DND-41 (cell line): ENCODE measurements at regions not wholly inside any gene's neighbourhood (a gene's known extent, or its start where the extent isn't known, plus 50 kb on each side); places are given as distances from the start of the nearest gene placed in this dataset.

Source experiments
- ATAC-seq: fragments of 200-7000 bp; cut with Tn5 transposase; 3 replicates; pipeline ENCODE4 v1.9.1; 2021; ENCODE audit warnings: low read depth; ENCODE audit not compliant: insufficient read depth
- DNase-seq: peaks from one replicate; pipeline ENCODE4 v3.0.0-alpha.2; 2020
- H2AFZ ChIP-seq: 2 replicates; pipeline ENCODE4 v1.6.0; 2012; ENCODE audit warnings: low read depth, low read length
- H3K27ac ChIP-seq: 2 replicates; pipeline ENCODE4 v1.5.1; 2012; ENCODE audit warnings: low read length, inconsistent platforms
- H3K27me3 ChIP-seq: fragments of 200-600 bp; sonication (generic); 2 replicates; pipeline ENCODE4 v1.6.0; 2012; ENCODE audit warnings: low read length, mild to moderate bottlenecking, inconsistent platforms; ENCODE audit not compliant: insufficient read depth, poor library complexity
- H3K36me3 ChIP-seq: 2 replicates; pipeline ENCODE4 v1.5.1; 2012; ENCODE audit warnings: low read length, inconsistent platforms; ENCODE audit not compliant: insufficient read depth
- H3K4me1 ChIP-seq: 2 replicates; pipeline ENCODE4 v1.5.1; 2012; ENCODE audit warnings: mild to moderate bottlenecking, low read length; ENCODE audit not compliant: insufficient read depth
- H3K4me2 ChIP-seq: 2 replicates; pipeline ENCODE4 v1.6.0; 2012; ENCODE audit warnings: mild to moderate bottlenecking, moderate library complexity, low read length, inconsistent platforms; ENCODE audit not compliant: insufficient read depth
- H3K4me3 ChIP-seq, 2 experiments: fragments of 200-600 bp in 1 of 2; shearing (Covaris generic) in 1 of 2; 2 replicates each; pipeline ENCODE4 v1.5.1; 2012 to 2016; ENCODE audit warnings: inconsistent platforms in 2 of 2, low read length in 2 of 2, mild to moderate bottlenecking in 2 of 2, low read depth in 1 of 2, moderate library complexity in 1 of 2
- H3K79me2 ChIP-seq: 2 replicates; pipeline ENCODE4 v1.6.0; 2012; ENCODE audit warnings: low read length, inconsistent platforms; ENCODE audit not compliant: insufficient read depth
- H3K9ac ChIP-seq: 2 replicates; pipeline ENCODE4 v1.6.0; 2012; ENCODE audit warnings: low read depth, mild to moderate bottlenecking, inconsistent platforms, low read length, moderate library complexity
- H3K9me3 ChIP-seq: 2 replicates; pipeline ENCODE4 v1.5.1; 2012; ENCODE audit warnings: low read length, moderate library complexity, mild to moderate bottlenecking, inconsistent platforms; ENCODE audit not compliant: insufficient read depth, severe bottlenecking
- H4K20me1 ChIP-seq: 2 replicates; pipeline ENCODE4 v1.6.0; 2012; ENCODE audit warnings: low read length; ENCODE audit not compliant: insufficient read depth
- EZH2 ChIP-seq: IDR thresholded peaks from 3 replicates; pipeline ENCODE4 v1.6.1; 2012; ENCODE audit warnings: borderline replicate concordance, low read depth, mild to moderate bottlenecking, moderate library complexity, low read length, inconsistent platforms; ENCODE audit not compliant: severe bottlenecking
- TF ChIP-seq, protein P1 (sequence below): IDR thresholded peaks from 2 replicates; pipeline ENCODE4 v1.5.1; 2012; ENCODE audit warnings: borderline replicate concordance, low read length, moderate library complexity, mild to moderate bottlenecking; ENCODE audit not compliant: poor library complexity, severe bottlenecking; ENCODE audit errors: extremely low read depth

DNA sequence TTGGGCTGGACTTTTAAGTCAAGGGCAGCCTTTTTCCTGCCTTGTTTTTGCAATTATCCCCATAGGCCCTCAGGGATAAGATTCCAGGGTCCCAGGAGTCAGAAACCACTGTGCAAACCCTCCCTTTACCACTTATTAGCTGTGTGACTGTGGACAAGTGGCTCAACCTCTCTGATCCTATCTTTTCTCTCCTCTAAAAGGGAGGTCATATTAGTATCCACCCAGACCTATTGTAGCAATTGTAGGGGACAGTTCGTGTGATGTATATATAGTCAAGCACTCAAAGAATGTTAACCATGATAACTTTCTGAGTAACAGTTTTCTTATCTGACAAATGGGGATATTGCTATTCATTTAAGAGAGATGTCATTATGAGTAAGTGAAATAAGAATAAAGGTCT, 68.2 kb downstream of the IRX5 start:
- DNase-seq (no peak), ATAC-seq (no peak)
- no peaks in the 10 kb centered on the region for H4K20me1 ChIP-seq
- no peaks in the 10 kb centered on the region for H3K9me3 ChIP-seq
- H3K36me3 ChIP-seq: no peaks in the 10 kb centered on the region
- H3K4me3 ChIP-seq: no peak overlapping the region
- no peak overlapping the region for H3K4me2 ChIP-seq
- H2AFZ ChIP-seq: no peak overlapping the region
- H3K4me1 ChIP-seq: no peaks in the 10 kb centered on the region
- no peaks in the 10 kb centered on the region for H3K27me3 ChIP-seq
- H3K9ac ChIP-seq: no peak overlapping the region
- no peak for TF ChIP-seq EZH2
- TF ChIP-seq, protein P1, sequence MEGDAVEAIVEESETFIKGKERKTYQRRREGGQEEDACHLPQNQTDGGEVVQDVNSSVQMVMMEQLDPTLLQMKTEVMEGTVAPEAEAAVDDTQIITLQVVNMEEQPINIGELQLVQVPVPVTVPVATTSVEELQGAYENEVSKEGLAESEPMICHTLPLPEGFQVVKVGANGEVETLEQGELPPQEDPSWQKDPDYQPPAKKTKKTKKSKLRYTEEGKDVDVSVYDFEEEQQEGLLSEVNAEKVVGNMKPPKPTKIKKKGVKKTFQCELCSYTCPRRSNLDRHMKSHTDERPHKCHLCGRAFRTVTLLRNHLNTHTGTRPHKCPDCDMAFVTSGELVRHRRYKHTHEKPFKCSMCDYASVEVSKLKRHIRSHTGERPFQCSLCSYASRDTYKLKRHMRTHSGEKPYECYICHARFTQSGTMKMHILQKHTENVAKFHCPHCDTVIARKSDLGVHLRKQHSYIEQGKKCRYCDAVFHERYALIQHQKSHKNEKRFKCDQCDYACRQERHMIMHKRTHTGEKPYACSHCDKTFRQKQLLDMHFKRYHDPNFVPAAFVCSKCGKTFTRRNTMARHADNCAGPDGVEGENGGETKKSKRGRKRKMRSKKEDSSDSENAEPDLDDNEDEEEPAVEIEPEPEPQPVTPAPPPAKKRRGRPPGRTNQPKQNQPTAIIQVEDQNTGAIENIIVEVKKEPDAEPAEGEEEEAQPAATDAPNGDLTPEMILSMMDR: no peak
- H3K79me2 ChIP-seq: no peaks in the 10 kb centered on the region
- H3K27ac ChIP-seq: no peak overlapping the region

DNA sequence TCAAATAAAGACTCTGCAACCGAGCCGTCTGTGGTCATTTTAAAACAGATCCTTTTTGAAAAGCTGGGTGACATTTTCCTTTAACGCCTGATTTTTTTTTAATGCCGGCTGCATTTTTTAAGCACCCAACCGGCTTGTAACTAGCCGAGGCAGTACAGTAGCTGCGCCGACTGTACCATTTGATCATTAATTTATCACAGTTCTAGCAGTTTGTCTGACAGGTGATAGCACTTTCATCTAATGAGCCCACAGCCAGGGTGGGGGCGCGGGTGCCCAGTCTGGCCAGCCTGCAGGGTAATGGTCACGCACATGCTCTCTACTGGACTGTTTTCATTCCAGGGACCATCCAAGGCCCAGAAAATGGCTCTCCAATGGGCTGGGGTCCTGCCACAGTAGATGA, 68.8 kb downstream of the IRX5 start:
- no peak for ATAC-seq
- Histone ChIP-seq H2AFZ (no peak overlapping the region), H3K79me2 (no peaks in the 10 kb centered on the region), H4K20me1 (no peaks in the 10 kb centered on the region), H3K4me3 (no peak overlapping the region), H3K9me3 (no peaks in the 10 kb centered on the region), H3K9ac (no peak overlapping the region), H3K4me1 (no peaks in the 10 kb centered on the region), H3K4me2 (no peak overlapping the region), H3K36me3 (no peaks in the 10 kb centered on the region), H3K27ac (no peak overlapping the region), H3K27me3 (no peaks in the 10 kb centered on the region)
- TF ChIP-seq, protein P1: no peak
- TF ChIP-seq EZH2: no peak
- DNase-seq: no peak

DNA sequence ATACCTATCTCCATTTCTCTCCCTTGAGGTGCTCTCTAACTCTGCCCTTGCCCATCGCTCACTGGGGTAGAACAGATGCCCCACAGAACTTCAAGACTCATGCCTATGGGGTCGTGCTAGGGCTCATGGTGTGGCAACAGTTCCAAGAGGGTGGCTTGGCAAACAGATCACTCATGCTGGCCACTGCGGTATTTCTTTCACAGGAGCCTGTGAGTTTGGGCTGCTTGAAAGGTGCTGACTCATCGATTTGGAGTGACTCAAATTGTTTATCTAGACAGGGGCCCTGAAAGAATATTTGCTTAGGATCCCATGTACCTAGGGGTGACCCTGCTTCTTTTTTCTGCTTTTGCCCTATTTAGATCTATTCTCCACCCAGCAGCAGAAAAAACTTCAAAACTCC, 69.9 kb downstream of the IRX5 start:
- H3K9ac ChIP-seq: no peak overlapping the region
- H3K9me3 ChIP-seq: no peaks in the 10 kb centered on the region
- no peak overlapping the region for H3K4me3 ChIP-seq
- ATAC-seq (no peak), DNase-seq (no peak)
- TF ChIP-seq, protein P1: no peak
- no peak for TF ChIP-seq EZH2
- no peaks in the 10 kb centered on the region for H3K79me2 ChIP-seq
- no peaks in the 10 kb centered on the region for H4K20me1 ChIP-seq
- no peak overlapping the region for H3K27ac ChIP-seq
- H3K4me1 ChIP-seq: no peaks in the 10 kb centered on the region
- H3K36me3 ChIP-seq: no peaks in the 10 kb centered on the region
- H3K27me3 ChIP-seq: no peaks in the 10 kb centered on the region
- no peak overlapping the region for H2AFZ ChIP-seq
- no peak overlapping the region for H3K4me2 ChIP-seq

DNA sequence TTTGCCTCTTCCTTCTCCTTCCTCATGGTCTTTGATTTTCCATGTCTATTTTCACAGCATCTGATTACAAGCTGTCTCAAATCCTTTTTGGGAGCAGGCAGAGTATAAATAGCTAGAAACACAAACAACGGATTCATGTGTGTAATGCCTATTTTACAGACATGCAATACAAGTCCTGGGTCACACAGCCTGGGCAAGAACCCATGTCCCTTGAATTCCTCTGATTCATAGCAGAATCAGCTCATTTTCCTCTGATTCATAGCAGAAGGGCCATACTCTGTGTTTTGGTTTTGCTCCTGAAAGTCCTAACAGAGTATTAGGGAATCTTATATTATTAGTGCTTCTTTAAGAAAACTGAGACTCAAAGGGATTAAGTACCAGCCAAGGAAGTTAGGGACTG, 71.3 kb downstream of the IRX5 start:
- ATAC-seq: no peak
- no peak overlapping the region for H3K4me2 ChIP-seq
- TF ChIP-seq EZH2: no peak
- TF ChIP-seq, protein P1: no peak
- no peak for DNase-seq
- H3K27ac ChIP-seq: no peak overlapping the region
- no peaks in the 10 kb centered on the region for H3K4me1 ChIP-seq
- no peak overlapping the region for H3K9ac ChIP-seq
- no peaks in the 10 kb centered on the region for H4K20me1 ChIP-seq
- H2AFZ ChIP-seq: no peak overlapping the region
- no peaks in the 10 kb centered on the region for H3K9me3 ChIP-seq
- H3K79me2 ChIP-seq: no peaks in the 10 kb centered on the region
- H3K4me3 ChIP-seq: no peak overlapping the region
- H3K36me3 ChIP-seq: no peaks in the 10 kb centered on the region
- H3K27me3 ChIP-seq: no peaks in the 10 kb centered on the region
